Lower lobe of right lung (tissue), 2 donors: ENCODE measurements at regions not wholly inside any gene's neighbourhood (a gene's known extent, or its start where the extent isn't known, plus 50 kb on each side); places are given as distances from the start of the nearest gene placed in this dataset.

Experiments
- ATAC-seq, 2 donors: fragments of 200-7000 bp; cut with Tn5 transposase; one replicate each; pipeline ENCODE4 v1.9.1; 2020 to 2022; ENCODE audit warnings: mild to moderate bottlenecking in 2 of 2, moderate library complexity in 2 of 2
- DNase-seq: peaks from one replicate; pipeline ENCODE4 v3.0.0-alpha.2; 2020
- H3K27ac ChIP-seq: fragments of 200-600 bp; one replicate; pipeline ENCODE4 v1.8.0; 2022
- H3K27me3 ChIP-seq: fragments of 200-600 bp; one replicate; pipeline ENCODE4 v1.8.0; 2022; ENCODE audit warnings: low read depth
- H3K36me3 ChIP-seq: fragments of 200-600 bp; one replicate; pipeline ENCODE4 v1.8.0; 2022; ENCODE audit warnings: mild to moderate bottlenecking
- H3K4me1 ChIP-seq: fragments of 200-600 bp; one replicate; pipeline ENCODE4 v1.8.0; 2022
- H3K4me3 ChIP-seq: fragments of 200-600 bp; one replicate; pipeline ENCODE4 v1.8.0; 2022; ENCODE audit warnings: mild to moderate bottlenecking
- H3K9me3 ChIP-seq: fragments of 200-600 bp; one replicate; pipeline ENCODE4 v1.8.0; 2022
- CTCF ChIP-seq: fragments of 200-600 bp; IDR thresholded peaks from one replicate; pipeline ENCODE4 v1.8.0; 2022; ENCODE audit warnings: antibody characterized with exemption, mild to moderate bottlenecking
- intact Hi-C: fragments of 100-400 bp; cut with DNase I; formaldehyde crosslinking; loops from one replicate; pipeline ENCODE4 v1.11.0; 2022
- donor health status: DM: no; HTN: yes; CAD: no; lungs with severe emphysema.

- intact Hi-C loops = no loop called here
- DNase-seq (no peak), ATAC-seq (no peak)
- TF ChIP-seq CTCF = no peak
- H3K27me3 ChIP-seq = no peaks in the 10 kb centered on the region
- no peaks in the 10 kb centered on the region for H3K36me3 ChIP-seq
- H3K4me1 ChIP-seq = peaks cover 18% of the 10 kb centered on the region
- H3K27ac ChIP-seq = peak overlapping the region; percentile 31
- no peak overlapping the region for H3K4me3 ChIP-seq
- H3K9me3 ChIP-seq = no peaks in the 10 kb centered on the region
These were observed 102.0 kb upstream of the CDH5 start for GRCh38 chr16:66264311-66265047.

GRCh38 chr16:66263973-66264310 is 102.5 kb upstream of the CDH5 start:
- ATAC-seq = no peak
- Histone ChIP-seq H3K9me3 (no peaks in the 10 kb centered on the region), H3K4me3 (no peak overlapping the region), H3K27ac (peak overlapping the region; percentile 18), H3K36me3 (no peaks in the 10 kb centered on the region), H3K27me3 (no peaks in the 10 kb centered on the region), H3K4me1 (peaks cover 18% of the 10 kb centered on the region)
- no peak for TF ChIP-seq CTCF
- DNase-seq = no peak
- intact Hi-C loops = no loop called here

GRCh38 chr16:66263168-66263972 is 103.1 kb upstream of the CDH5 start:
- Histone ChIP-seq H3K9me3 (no peaks in the 10 kb centered on the region), H3K27me3 (no peaks in the 10 kb centered on the region), H3K4me1 (peaks cover 18% of the 10 kb centered on the region), H3K4me3 (no peak overlapping the region), H3K27ac (peak overlapping the region; percentile 18), H3K36me3 (no peaks in the 10 kb centered on the region)
- no peak for TF ChIP-seq CTCF
- DNase-seq (no peak), ATAC-seq (no peak)
- intact Hi-C loops = no loop called here

GRCh38 chr16:66262253-66263167 is 104.0 kb upstream of the CDH5 start:
- H3K36me3 ChIP-seq = no peaks in the 10 kb centered on the region
- DNase-seq = no peak
- no peak overlapping the region for H3K27ac ChIP-seq
- no peaks in the 10 kb centered on the region for H3K27me3 ChIP-seq
- no peak overlapping the region for H3K4me3 ChIP-seq
- intact Hi-C loops = no loop called here
- peak in 1 of 2 donors; percentile 16 for ATAC-seq
- no peaks in the 10 kb centered on the region for H3K9me3 ChIP-seq
- no peak for TF ChIP-seq CTCF
- H3K4me1 ChIP-seq = peaks cover 18% of the 10 kb centered on the region

GRCh38 chr16:66261826-66262225 is 104.7 kb upstream of the CDH5 start:
- peaks cover 18% of the 10 kb centered on the region for H3K4me1 ChIP-seq
- no peaks in the 10 kb centered on the region for H3K27me3 ChIP-seq
- TF ChIP-seq CTCF = no peak
- no peak for DNase-seq
- intact Hi-C loops = no loop called here
- H3K9me3 ChIP-seq = no peaks in the 10 kb centered on the region
- H3K4me3 ChIP-seq = no peak overlapping the region
- ATAC-seq = no peak
- H3K36me3 ChIP-seq = no peaks in the 10 kb centered on the region
- no peak overlapping the region for H3K27ac ChIP-seq
